ENCODE measurements at regions not wholly inside any gene's neighbourhood (a gene's known extent, or its start where the extent isn't known, plus 50 kb on each side); places are given as distances from the start of the nearest gene placed in this dataset.
A peak's percentile ranks its signal among the peaks of the same experiment; 100 is the strongest.

DNA sequence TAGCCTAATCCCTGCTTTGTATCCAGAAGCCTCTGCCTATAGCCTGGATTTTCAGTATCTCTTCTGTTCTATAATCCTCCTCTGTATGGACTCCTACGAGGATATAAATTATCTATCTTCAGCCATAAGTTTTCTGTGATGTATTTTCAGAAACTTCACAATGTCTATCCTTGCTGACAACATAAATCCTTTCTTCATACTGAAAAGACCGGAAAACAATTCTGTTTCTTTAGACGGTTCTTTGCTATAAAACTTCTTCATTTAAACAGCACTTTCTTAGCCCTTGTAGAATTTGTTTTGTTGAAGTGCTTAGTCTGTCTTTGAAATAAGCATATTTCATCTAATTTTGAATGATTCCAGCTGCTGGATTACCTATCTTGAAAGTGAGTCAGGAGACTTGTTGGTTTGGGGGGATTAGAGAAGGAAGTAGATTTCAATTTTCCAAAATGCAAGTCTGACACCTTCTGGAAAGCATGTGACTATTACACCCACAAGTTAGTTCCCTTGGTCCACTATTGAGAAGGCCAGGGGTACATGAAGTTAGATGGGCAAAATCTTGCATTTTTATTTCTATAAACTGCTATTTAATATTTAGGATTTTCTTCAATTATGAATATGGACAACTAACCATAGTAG lies 96.3 kb upstream of the RANBP3L start:
- TF ChIP-seq, protein P1, sequence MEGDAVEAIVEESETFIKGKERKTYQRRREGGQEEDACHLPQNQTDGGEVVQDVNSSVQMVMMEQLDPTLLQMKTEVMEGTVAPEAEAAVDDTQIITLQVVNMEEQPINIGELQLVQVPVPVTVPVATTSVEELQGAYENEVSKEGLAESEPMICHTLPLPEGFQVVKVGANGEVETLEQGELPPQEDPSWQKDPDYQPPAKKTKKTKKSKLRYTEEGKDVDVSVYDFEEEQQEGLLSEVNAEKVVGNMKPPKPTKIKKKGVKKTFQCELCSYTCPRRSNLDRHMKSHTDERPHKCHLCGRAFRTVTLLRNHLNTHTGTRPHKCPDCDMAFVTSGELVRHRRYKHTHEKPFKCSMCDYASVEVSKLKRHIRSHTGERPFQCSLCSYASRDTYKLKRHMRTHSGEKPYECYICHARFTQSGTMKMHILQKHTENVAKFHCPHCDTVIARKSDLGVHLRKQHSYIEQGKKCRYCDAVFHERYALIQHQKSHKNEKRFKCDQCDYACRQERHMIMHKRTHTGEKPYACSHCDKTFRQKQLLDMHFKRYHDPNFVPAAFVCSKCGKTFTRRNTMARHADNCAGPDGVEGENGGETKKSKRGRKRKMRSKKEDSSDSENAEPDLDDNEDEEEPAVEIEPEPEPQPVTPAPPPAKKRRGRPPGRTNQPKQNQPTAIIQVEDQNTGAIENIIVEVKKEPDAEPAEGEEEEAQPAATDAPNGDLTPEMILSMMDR (IDR thresholded peaks at IDR 0.05; ENCODE audit: low read depth, low read length) = peak; percentile 37
- no peak for TF ChIP-seq POLR2A (IDR thresholded peaks at IDR 0.05; ENCODE audit: extremely low read depth, insufficient read length)
- TF ChIP-seq, protein P2, sequence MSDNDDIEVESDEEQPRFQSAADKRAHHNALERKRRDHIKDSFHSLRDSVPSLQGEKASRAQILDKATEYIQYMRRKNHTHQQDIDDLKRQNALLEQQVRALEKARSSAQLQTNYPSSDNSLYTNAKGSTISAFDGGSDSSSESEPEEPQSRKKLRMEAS (IDR thresholded peaks at IDR 0.05; ENCODE audit: low read depth, low read length) = peak; percentile 94
